Bronchial epithelial cell (primary cell): ENCODE measurements at regions not wholly inside any gene's neighbourhood (a gene's known extent, or its start where the extent isn't known, plus 50 kb on each side); places are given as distances from the start of the nearest gene placed in this dataset.
"Not testable (repeated sequence)": the region's sequence is repeated elsewhere in the genome, so short reads cannot be mapped to it uniquely, and the experiment has no call there.

Experiments used
- DNase-seq: peaks from one replicate; pipeline ENCODE4 v3.0.0-alpha.2; 2010; ENCODE audit warnings: low read depth
- FAIRE-seq: peaks from 2 replicates; lab custom pipeline; 2011; peaks lifted over from hg19 to GRCh38; lab: Jason Lieb, UNC
- H3K27me3 ChIP-seq: 2 replicates; pipeline ENCODE4 v1.5.1; 2011; ENCODE audit warnings: low read length; ENCODE audit not compliant: control insufficient read depth, insufficient read depth
- H3K36me3 ChIP-seq: 2 replicates; pipeline ENCODE4 v1.5.1; 2011; ENCODE audit warnings: low read length; ENCODE audit not compliant: control insufficient read depth, insufficient read depth
- H3K4me3 ChIP-seq: 2 replicates; pipeline ENCODE4 v1.5.1; 2011; ENCODE audit warnings: mild to moderate bottlenecking, low read depth, low read length, control low read depth
- TF ChIP-seq, protein P1 (sequence below): IDR thresholded peaks from 2 replicates; pipeline ENCODE4 v1.5.1; 2011; ENCODE audit warnings: mild to moderate bottlenecking, moderate library complexity, low read length, control low read depth, inconsistent platforms; ENCODE audit not compliant: insufficient read depth, severe bottlenecking

DNA sequence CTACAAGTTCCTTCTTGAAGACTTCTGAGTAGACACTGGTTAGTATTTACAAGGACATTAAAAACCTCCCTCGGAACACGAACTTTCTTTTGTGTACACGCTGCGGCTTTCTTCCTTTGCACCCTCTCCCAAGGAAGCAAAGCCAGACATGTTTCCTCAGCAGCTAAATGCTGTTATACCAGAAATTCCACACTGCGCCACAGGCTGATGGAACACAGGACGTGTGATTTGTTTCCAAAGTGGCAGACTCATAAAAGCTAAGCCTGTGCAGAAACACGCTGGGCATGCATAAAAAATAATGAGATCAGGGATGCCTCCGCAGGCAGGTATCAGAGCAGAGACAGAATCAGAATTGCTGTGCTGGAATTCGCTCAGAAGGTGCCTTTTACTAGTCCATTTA is 73.0 kb upstream of the RGPD5 start:
- DNase-seq (peak; percentile 75), FAIRE-seq (peak; percentile 92)
- Histone ChIP-seq H3K36me3 (no peaks in the 10 kb centered on the region), H3K4me3 (no peak overlapping the region), H3K27me3 (no peaks in the 10 kb centered on the region)
- TF ChIP-seq, protein P1, sequence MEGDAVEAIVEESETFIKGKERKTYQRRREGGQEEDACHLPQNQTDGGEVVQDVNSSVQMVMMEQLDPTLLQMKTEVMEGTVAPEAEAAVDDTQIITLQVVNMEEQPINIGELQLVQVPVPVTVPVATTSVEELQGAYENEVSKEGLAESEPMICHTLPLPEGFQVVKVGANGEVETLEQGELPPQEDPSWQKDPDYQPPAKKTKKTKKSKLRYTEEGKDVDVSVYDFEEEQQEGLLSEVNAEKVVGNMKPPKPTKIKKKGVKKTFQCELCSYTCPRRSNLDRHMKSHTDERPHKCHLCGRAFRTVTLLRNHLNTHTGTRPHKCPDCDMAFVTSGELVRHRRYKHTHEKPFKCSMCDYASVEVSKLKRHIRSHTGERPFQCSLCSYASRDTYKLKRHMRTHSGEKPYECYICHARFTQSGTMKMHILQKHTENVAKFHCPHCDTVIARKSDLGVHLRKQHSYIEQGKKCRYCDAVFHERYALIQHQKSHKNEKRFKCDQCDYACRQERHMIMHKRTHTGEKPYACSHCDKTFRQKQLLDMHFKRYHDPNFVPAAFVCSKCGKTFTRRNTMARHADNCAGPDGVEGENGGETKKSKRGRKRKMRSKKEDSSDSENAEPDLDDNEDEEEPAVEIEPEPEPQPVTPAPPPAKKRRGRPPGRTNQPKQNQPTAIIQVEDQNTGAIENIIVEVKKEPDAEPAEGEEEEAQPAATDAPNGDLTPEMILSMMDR = no peak

DNA sequence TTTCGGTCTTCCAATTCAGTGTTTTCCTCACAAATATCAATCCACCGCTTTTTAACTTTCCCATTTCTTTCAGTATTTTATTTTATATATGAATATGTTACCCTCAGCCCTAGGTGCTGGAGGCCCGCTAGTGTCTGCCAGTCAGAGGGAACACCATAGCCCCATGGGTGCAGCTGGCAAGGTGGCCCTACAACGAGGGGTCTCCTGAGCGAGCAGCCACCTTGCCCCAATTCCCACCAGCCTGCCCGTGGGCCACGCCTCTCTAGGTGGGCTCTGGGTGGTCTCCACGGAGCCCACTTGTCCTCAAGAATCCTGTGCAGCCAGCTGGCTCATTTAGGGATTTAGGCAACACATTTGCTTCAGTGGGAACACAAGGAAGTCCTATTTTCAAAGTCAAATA is 72.5 kb upstream of the RGPD5 start:
- no peaks in the 10 kb centered on the region for H3K36me3 ChIP-seq
- no peaks in the 10 kb centered on the region for H3K27me3 ChIP-seq
- FAIRE-seq = no peak
- TF ChIP-seq, protein P1 = no peak
- H3K4me3 ChIP-seq = no peak overlapping the region
- no peak for DNase-seq

DNA sequence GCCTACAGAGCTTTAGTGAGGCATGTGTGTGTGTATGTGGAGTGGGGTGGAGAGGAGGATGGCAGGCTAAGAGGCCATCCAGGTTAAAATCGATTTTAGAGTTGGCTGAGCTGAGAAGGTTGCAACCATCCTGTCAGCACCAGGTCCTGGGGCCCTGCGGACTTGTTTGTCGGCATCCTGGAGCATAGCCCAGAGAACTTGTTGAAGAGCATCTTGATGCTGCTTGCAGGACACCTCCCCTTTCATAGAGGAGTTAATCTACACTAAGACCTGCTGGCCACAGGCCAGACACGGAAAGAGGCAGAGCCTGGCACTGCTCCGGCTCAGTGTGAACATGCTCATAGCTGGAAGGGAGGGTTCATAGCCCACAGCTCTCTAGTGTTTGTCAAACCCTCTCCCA is 72.1 kb upstream of the RGPD5 start:
- peak; percentile 90 for FAIRE-seq

DNA sequence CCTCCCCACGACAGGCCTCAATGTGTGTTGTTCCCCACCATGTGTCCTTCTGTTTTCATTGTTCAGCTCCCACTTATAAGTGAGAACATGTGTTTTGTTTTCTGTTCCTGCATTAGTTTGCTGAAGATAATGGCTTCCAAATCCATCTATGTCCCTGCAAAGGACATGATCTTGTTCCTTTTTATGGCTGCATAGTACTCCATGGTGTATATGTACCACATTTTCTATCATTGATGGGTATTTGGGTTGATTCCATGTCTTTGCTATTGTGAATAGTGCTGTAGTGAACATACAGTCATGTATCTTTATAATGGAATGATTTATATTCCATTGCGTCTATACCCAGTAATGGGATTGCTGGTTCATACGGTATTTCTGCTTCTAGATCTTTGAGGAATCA is 71.5 kb upstream of the RGPD5 start:
- not testable (repeated sequence) for H3K36me3 ChIP-seq, H3K27me3 ChIP-seq, DNase-seq, FAIRE-seq, H3K4me3 ChIP-seq

More for the DNA sequence above, 72.1 kb upstream of the RGPD5 start:
- Histone ChIP-seq H3K4me3 (no peak overlapping the region), H3K27me3 (no peaks in the 10 kb centered on the region), H3K36me3 (no peaks in the 10 kb centered on the region)
- DNase-seq = peak; percentile 68
- TF ChIP-seq, protein P1 = no peak

DNA sequence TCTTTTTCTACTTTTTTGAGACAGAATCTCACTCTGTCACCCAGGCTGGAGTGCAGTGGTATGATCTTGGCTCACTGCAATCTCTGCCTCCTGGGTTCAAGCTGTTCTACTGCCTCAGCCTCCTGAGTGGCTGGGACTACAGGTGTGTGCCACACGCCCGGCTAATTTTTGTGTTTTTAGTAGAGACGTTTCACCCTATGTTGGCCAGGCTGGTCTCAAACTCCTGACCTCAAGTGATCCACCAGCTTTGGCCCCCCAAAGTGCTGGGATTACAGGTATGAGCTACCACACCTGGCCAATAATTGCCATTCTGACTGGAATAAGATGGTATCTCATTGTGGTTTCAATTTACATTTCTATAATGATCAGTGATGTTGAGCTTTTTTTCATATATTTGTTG is 71.0 kb upstream of the RGPD5 start:
- FAIRE-seq = not testable (repeated sequence)

DNA sequence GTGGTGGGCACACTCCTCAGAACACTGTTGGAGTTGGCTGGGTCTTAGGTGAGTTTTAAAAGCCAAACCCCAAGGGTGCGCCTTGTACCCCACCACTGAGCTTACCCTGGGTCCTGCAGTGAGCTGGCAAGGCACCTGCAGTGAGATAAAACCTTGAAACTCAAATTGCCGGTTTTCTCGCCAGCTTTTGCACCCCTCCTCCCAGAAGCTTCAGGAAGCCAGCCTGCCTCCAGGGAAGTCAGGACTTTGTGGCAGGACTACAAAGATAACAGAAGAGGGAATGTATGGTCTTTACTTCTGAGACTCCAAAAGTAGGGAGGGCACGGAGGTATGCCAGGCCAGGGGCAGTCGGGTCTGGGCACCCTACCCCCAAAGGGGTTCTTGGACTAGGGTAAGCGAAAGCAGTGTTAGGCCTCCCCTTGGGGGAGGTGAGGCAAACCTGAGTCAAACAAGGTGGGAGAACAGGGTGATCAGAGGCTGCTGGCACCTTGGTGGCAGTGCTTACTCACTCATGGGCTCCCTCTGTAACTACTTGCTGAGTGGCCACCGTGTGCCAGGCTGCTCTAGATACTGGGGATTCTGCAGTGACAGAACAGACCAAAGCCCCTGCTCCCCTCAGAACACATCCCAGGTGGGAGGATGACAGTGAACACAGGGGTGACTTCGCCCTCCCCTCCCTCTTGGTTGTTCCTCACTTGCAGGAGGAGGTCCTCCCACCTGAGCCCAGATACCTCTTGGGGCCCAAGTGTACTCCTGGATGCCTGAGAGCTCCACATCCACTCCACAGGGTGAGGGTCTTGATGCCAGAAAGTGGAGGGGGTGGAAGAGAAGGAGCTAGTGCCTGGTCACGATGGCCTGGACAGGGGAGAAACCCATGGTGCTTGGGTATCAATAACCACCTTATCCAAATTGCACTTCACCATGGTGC is 69.3 kb upstream of the RGPD5 start:
- no peak for FAIRE-seq
- TF ChIP-seq, protein P1 = no peak
- Histone ChIP-seq H3K4me3 (no peak overlapping the region), H3K27me3 (no peaks in the 10 kb centered on the region), H3K36me3 (no peaks in the 10 kb centered on the region)
- DNase-seq = no peak

More for the DNA sequence above, 71.0 kb upstream of the RGPD5 start:
- DNase-seq, H3K27me3 ChIP-seq, H3K36me3 ChIP-seq, H3K4me3 ChIP-seq: not testable (repeated sequence)
